ENCODE measurements at regions not wholly inside any gene's neighbourhood (a gene's known extent, or its start where the extent isn't known, plus 50 kb on each side); places are given as distances from the start of the nearest gene placed in this dataset.

GRCh38 chr5:96066386-96066719, 104.7 kb upstream of the ELL2 start:
- Mint-ChIP-seq H3K4me1 (no peaks in the 10 kb centered on the region), H3K4me3 (no peak overlapping the region), H3K27me3 (no peaks in the 10 kb centered on the region), H3K27ac (no peak overlapping the region), H3K9me3 (no peaks in the 10 kb centered on the region), H3K36me3 (ENCODE audit: low read depth) (no peaks in the 10 kb centered on the region)
- no peak for DNase-seq
- ChIA-PET POLR2A (no interaction called here), CTCF (no interaction called here)
- intact Hi-C loops (cut with micrococcal nuclease) = no loop called here
- ATAC-seq (ENCODE audit: low read depth) = no peak
- TF ChIP-seq, protein P1, sequence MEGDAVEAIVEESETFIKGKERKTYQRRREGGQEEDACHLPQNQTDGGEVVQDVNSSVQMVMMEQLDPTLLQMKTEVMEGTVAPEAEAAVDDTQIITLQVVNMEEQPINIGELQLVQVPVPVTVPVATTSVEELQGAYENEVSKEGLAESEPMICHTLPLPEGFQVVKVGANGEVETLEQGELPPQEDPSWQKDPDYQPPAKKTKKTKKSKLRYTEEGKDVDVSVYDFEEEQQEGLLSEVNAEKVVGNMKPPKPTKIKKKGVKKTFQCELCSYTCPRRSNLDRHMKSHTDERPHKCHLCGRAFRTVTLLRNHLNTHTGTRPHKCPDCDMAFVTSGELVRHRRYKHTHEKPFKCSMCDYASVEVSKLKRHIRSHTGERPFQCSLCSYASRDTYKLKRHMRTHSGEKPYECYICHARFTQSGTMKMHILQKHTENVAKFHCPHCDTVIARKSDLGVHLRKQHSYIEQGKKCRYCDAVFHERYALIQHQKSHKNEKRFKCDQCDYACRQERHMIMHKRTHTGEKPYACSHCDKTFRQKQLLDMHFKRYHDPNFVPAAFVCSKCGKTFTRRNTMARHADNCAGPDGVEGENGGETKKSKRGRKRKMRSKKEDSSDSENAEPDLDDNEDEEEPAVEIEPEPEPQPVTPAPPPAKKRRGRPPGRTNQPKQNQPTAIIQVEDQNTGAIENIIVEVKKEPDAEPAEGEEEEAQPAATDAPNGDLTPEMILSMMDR (IDR thresholded peaks at IDR 0.05) = no peak

- intact Hi-C loops (cut with micrococcal nuclease) = no loop called here
- no peaks in the 10 kb centered on the region for H3K27me3 Mint-ChIP-seq
- no peaks in the 10 kb centered on the region for H3K4me1 Mint-ChIP-seq
- ChIA-PET CTCF (no interaction called here), POLR2A (no interaction called here)
- no peak overlapping the region for H3K27ac Mint-ChIP-seq
- TF ChIP-seq, protein P1 (IDR thresholded peaks at IDR 0.05) = no peak
- ATAC-seq (ENCODE audit: low read depth) = no peak
- no peak for DNase-seq
- H3K9me3 Mint-ChIP-seq = no peaks in the 10 kb centered on the region
- H3K36me3 Mint-ChIP-seq (ENCODE audit: low read depth) = no peaks in the 10 kb centered on the region
- no peak overlapping the region for H3K4me3 Mint-ChIP-seq
These were observed 104.2 kb upstream of the ELL2 start for GRCh38 chr5:96065685-96066385.

DNA sequence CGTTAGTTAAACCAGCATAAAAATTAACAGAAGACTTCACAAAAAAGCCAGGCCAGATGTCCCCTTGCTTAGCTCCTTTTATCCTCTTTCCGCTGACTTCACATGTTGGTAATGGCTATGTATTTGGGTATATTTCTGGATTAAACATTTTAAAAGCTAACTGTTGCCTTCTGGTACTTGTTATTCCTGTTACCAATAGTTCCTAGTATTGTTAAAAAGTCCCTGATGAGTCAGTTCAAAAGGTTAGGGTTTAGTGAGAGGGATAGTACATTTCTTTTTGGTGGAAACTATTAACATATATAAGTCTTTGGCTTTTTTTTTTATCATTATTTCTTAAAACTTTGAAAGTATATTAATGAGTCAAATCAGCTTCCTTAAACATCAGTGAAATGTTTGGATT, 103.2 kb upstream of the ELL2 start:
- intact Hi-C loops (cut with micrococcal nuclease) = no loop called here
- CTCF ChIA-PET = no interaction called here

GRCh38 chr5:96062836-96063235, 101.2 kb upstream of the ELL2 start:
- Mint-ChIP-seq H3K4me1 (no peaks in the 10 kb centered on the region), H3K4me3 (no peak overlapping the region), H3K27me3 (no peaks in the 10 kb centered on the region), H3K9me3 (no peaks in the 10 kb centered on the region), H3K36me3 (ENCODE audit: low read depth) (no peaks in the 10 kb centered on the region), H3K27ac (no peak overlapping the region)
- intact Hi-C loops (cut with micrococcal nuclease) = no loop called here
- no peak for ATAC-seq (ENCODE audit: low read depth)
- TF ChIP-seq, protein P1 (IDR thresholded peaks at IDR 0.05) = no peak
- no peak for DNase-seq
- ChIA-PET POLR2A (no interaction called here), CTCF (no interaction called here)

More for the DNA sequence above, 103.2 kb upstream of the ELL2 start:
- no peak for DNase-seq
- Mint-ChIP-seq H3K27ac (no peak overlapping the region), H3K4me3 (no peak overlapping the region), H3K36me3 (ENCODE audit: low read depth) (no peaks in the 10 kb centered on the region), H3K27me3 (no peaks in the 10 kb centered on the region), H3K4me1 (no peaks in the 10 kb centered on the region), H3K9me3 (no peaks in the 10 kb centered on the region)
- TF ChIP-seq, protein P1 (IDR thresholded peaks at IDR 0.05) = no peak
- ATAC-seq (ENCODE audit: low read depth) = no peak
- POLR2A ChIA-PET = no interaction called here

DNA sequence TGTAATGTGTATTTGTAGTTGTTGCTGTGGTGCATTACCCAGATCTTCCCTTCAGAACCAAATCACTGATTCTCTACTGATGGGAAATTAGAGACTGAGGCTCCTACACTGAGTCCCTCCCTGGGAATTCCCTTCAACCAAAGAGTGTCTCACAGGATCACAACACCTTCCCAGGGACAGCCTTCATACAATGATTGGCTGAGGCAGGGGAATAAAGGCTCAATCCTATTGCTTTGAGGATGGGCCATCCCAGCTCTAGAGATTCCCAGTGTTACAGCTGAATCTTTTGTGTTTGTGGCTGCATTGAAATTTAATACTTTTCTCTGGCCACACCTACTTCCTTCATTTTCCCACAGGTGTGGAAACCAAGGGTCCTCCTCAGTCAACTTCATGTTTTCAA, 96.4 kb upstream of the ELL2 start:
- ATAC-seq (ENCODE audit: low read depth) = no peak
- ChIA-PET CTCF (no interaction called here), POLR2A (no interaction called here)
- DNase-seq = no peak
- Mint-ChIP-seq H3K9me3 (no peaks in the 10 kb centered on the region), H3K27ac (no peak overlapping the region), H3K36me3 (ENCODE audit: low read depth) (no peaks in the 10 kb centered on the region), H3K4me3 (no peak overlapping the region), H3K27me3 (no peaks in the 10 kb centered on the region), H3K4me1 (no peaks in the 10 kb centered on the region)
- TF ChIP-seq, protein P1 (IDR thresholded peaks at IDR 0.05) = no peak
- intact Hi-C loops (cut with micrococcal nuclease) = no loop called here
